ENCODE measurements at regions not wholly inside any gene's neighbourhood (a gene's known extent, or its start where the extent isn't known, plus 50 kb on each side); places are given as distances from the start of the nearest gene placed in this dataset.

- TF ChIP-seq CTCF (IDR thresholded peaks at IDR 0.05) (no peak), POLR2A (IDR thresholded peaks at IDR 0.05) (no peak)
Observed at GRCh38 chr2:129170570-129170969, 808.9 kb upstream of the RAB6C start.

Measured in Peyer's patch (tissue), 4 donors.